ENCODE measurements at regions not wholly inside any gene's neighbourhood (a gene's known extent, or its start where the extent isn't known, plus 50 kb on each side); places are given as distances from the start of the nearest gene placed in this dataset.
"Not testable (repeated sequence)": the region's sequence is repeated elsewhere in the genome, so short reads cannot be mapped to it uniquely, and the experiment has no call there.

DNA sequence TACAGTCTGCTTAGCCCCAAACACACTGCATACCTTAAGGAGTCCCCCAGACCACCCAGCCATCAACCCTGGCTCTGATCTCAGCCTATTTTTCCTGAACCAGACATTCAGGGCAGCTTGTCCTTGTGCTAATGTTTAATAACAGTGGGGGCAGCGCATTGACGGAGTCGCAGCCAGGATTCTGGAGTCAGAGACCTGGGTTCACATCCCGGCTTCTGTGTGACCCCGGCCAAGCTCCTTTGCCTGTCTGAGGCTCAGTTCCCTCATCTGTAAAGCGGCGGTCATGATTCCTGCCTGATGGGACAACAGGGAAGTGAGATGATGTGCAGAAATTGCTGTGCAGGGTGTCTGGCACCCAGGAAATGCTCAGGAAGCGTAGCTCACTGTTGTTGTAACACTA, 63.1 kb downstream of the MATN1 start:
- no peak for DNase-seq (ENCODE audit: low spot score)
- intact Hi-C loops (cut with DNase I), result no loop called here
- ATAC-seq, result no peak

DNA sequence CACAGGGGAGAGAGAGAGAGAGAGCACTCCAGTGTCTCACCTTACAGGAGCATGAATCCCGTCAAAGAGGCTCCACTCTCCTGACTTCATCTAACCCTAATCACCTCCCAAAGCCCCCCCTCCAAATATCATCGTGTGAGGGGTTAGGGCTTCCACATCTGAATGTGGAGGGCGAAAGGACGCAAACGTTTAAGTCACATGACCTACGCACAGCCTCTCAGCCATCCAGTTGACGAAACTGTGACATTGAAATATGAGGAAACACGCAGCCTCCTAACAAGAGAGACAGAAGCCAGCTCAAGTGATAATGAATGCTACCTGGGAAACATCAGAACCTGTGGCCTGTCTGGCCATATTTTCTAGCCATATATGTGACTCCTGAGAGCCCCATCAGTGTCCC, 63.7 kb downstream of the MATN1 start:
- DNase-seq (ENCODE audit: low spot score), result no peak
- intact Hi-C loops (cut with DNase I), result loop anchor here (5.0 kb wide), 1 partner anchor 1107 kb away; no protein-coding TSS in a partner anchor
- no peak for ATAC-seq

DNA sequence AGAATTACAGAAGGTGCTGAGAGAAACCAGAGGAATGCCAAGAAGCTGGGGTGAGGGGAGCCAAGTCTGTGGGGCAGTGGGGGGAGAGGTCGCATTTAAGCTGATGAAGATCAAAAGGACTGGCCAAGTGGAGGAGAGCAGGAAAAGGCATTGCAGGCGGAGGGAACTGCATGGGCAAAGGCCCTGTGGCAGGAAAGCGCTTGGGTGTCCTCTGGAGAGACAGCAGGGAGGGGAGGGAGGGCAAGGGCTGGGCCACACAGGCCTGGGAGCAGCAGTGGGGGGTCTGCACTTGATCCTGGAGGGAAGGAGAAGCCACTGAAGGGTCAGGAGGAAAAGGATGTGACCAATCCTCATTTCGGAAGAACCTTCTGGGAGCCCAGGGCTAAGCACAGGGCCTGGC, 65.0 kb downstream of the MATN1 start:
- DNase-seq (ENCODE audit: low spot score); ATAC-seq: not testable (repeated sequence)
- intact Hi-C loops (cut with DNase I), result loop anchor here (5.0 kb wide), 1 partner anchor 1106 kb away; no protein-coding TSS in a partner anchor

DNA sequence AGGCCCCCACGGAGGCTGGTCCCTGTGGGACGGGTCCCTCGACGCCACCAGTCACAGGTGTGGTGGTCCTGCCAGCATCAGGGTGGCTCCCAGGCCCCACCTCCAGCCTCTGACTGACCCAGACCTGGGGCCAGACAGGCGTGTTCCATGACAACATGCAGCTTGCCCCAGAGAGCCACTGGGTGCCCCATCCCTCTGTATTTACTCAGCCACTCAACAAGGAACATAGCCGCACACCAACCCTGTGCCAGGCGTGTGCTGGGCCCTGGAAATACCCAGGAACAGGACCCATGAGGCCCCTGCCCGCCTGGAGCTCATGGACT, 65.4 kb downstream of the MATN1 start:
- DNase-seq (ENCODE audit: low spot score) (no peak), ATAC-seq (no peak)
- intact Hi-C loops (cut with DNase I), result loop anchor here (5.0 kb wide), 1 partner anchor 1106 kb away; no protein-coding TSS in a partner anchor

DNA sequence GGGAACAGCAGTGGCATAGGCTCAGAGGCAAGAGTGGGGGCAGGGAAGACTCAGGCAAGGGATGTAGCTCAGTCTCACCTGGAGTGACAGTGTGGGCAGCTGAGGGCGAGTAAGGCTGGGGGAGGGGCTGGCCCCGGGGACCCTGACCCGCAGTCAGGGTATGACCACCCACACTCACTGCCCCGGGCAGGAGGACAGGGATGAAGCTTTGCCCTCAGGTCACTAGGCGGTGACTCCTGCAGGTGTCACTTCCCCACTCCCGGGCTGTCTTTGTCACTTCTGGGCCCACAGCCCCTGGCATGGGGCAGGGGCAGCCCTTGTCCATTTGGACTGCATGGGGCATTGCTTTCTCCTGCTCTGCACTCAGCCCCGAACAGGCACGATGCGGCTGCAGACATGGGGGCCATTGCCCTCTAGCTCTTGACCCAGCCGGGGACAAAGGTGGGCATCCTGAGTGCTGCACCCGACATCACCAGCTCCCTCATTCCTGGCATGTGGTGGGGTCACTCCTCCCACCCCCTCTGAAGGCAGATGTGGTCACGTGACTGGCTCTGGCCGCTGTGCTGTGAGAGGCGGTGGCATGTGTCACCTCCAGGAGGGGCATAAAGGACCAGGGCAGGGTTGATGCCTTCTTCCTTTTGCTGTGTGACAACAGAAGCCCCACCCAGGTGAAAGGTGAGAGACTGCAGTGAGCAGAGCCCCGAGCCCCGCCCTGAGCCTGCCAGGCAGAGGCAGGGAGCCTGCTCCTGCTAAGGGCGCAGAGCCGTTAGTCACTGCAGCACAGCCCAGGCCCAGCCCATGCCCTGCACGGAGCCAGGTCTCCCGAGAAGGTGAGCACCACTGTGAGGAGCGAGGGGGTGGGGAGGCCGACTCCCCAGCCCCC, 66.0 kb downstream of the MATN1 start:
- intact Hi-C loops (cut with DNase I), result loop anchor here (5.0 kb wide), 1 partner anchor 1105 kb away; no protein-coding TSS in a partner anchor
- ATAC-seq, result no peak
- DNase-seq (ENCODE audit: low spot score), result no peak

DNA sequence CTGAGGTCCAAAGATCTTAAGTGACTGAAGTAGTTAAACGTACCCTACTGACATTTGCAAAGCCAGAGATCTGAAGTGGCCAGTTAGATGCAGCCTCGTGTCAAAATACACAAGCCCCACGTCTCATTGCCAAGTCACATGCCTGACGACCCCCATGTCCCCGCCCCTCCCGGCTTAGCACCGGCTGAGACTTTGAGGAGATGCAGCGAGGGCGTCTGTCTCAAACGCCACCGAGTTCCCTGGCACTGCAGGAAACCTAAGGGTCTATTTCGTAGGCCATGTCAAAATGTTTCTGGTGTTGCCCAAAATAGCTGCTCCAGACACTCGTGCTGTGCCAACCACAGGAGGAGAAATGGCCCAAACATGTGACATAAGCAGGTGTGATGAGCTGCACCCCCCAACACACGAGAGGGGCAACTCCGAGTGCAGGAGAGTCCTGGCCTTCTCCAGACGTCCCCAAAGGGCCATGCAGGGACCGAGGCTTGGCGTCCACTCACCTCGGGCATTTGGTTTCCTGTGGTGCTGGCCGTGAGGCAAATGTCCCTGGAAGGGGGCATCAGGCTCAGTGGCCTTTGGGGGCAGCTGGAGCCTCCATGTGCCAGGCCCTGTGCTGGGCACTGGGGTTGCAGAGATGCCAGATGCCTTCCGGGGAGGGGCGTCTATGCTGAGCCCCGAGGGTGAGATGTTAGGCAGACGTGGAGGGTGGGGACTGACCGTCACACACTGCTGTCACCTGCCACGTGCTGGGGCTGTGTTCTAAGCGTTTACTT, 67.0 kb downstream of the MATN1 start:
- ATAC-seq, result no peak
- intact Hi-C loops (cut with DNase I), result loop anchor here (5.0 kb wide), 1 partner anchor 1104 kb away; no protein-coding TSS in a partner anchor
- no peak for DNase-seq (ENCODE audit: low spot score)

DNA sequence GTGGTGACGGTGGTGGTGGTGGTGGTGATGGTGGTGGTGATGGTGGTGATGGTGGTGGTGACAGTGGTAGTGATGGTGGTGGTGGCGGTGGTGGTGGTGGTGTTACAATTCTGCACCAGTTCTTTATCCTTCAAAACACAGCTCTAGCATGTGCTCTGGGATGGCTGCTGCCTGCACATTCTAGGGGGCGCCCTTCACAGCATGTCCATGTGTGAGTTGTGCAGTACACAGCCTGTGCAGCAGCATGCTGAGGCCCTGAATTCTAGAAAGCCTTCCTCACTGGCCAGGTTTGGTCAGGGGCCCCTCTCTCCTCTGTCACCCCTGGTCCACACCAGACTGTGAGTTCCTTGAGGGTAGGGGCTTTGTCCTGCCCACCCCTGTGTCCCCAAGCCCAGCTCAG, 67.7 kb downstream of the MATN1 start:
- intact Hi-C loops (cut with DNase I), result loop anchor here (5.0 kb wide), 1 partner anchor 1103 kb away; no protein-coding TSS in a partner anchor
- DNase-seq (ENCODE audit: low spot score) (no peak), ATAC-seq (no peak)

DNA sequence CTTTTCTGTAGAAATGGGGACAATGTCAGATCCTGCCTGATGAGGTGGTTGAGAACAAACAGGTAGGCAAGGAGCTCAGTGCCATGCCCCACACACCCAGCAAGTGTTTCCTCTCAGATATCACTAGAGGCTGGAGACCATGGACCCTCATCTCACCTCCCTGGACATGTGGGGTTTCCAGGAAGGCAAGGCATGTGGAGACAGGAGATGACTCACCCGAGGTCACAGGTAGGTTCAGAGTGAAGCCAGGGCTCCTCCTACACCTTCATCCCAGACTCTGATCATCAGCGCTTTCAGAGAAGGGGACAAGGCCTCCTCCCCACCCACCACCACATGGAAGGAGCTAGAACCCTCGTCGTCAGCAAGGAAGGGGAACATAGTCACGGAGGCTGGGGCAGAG, 69.2 kb downstream of the MATN1 start:
- intact Hi-C loops (cut with DNase I), result no loop called here
- no peak for DNase-seq (ENCODE audit: low spot score)

DNA sequence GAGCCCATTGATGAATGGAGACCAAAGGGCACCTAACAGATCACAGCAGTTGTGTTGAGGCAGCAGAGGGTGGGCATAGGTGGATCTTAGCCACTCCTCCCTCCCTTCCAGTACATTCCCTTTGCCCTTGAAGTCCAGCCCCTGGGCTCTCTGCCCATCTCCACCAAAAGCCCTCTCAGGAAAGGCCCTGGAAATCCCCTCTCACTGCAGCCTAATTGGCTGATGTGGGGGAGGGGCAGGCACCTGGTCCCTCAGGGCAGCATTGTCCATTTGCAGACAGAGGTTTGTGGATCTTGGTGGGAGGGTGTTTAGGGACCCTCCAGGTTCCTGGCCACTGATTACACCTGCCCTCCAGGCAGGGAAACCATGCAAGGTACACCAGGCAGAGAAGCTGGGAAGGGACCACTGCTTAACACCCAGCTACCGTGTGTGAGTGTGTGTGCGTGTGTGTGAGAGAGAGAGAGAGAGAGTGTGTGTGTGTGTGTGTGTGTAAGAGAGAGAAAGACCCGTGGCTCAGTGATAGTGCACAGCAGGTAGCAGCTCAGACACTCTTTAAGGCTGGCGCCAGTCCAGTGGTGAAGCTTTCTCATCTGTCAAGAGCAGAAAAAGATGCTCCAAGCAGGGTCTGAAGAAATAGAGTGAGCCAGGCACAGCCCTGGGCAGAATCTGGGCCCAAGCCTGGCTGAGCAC, 71.1 kb downstream of the MATN1 start:
- ATAC-seq (no peak), DNase-seq (ENCODE audit: low spot score) (no peak)
- intact Hi-C loops (cut with DNase I), result no loop called here

More for the DNA sequence above, 69.2 kb downstream of the MATN1 start:
- ATAC-seq, result no peak

DNA sequence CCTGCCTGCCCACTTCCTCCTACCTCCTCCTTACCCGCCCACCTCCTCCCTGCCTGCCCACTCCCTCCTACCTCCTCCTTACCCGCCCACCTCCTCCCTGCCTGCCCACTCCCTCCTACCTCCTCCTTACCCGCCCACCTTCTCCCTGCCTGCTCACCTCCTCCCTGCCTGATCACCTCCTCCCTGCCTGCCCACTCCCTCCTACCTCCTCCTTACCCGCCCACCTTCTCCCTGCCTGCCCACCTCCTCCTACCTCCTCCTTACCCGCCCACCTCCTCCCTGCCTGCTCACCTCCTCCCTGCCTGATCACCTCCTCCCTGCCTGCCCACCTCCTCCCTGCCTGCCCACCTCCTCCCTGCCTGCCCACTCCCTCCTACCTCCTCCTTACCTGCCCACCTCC, 72.0 kb downstream of the MATN1 start:
- ATAC-seq; intact Hi-C loops (cut with DNase I); DNase-seq (ENCODE audit: low spot score): not testable (repeated sequence)

DNA sequence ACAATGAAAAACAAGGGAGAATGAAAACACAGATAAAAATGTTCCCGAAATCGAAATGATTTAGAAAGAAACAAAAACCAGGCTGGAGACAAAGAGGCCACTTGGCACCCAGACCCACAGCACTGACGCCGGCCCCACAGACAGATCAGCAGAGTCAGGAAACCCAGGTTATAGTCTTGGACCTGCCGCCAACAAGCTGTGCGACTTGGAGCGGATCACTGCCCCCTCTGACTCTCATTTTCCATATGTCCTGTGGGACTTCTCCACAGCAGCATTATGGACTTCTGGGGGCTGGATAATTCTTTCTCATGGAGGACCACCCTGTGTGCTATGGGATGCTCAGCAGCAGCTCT, 72.4 kb downstream of the MATN1 start:
- intact Hi-C loops (cut with DNase I), result no loop called here
- DNase-seq (ENCODE audit: low spot score) (no peak), ATAC-seq (no peak)

DNA sequence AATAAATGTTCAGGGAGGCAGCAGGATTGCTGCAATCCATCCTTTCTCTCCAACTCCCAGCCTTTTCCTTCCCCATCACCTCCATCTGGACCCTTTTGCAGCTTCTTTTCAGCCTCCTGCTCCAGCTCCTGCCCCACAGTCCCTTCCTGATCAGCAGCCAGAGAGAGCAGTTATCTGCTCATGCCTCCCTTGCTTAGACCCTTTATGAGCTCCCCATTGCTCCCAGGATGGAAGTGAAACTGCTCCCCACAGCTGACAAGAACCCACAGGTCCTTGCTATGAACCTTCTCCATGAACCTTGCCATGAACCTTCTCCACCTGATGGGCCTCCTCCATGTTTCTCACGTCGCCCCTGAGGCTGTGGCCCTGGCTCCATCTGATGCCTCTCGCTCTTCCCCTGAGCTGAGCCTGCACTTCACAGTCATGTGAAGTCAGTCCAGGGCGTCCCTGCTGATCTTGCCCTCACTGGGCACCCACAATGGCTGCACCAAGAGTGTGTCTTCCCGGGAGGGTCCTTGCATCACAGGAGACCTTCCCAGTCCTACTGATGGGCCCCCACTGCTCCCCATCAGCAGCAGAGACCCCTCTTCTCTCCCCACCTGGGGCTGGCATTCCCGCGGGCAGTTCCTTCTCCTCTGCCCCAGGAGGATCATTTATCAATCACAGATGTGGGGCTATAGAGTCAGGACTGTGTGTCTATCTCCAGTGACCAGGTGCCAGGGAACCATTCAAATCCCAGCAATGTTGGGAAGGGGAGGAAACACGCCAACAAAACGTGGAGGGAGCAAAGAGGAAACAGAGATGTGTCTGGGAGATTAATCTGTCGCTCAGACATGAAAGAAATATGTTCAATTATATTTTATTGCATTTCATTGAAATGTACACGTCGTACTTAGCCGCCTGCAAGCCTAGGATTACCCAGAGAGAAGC, 73.1 kb downstream of the MATN1 start:
- intact Hi-C loops (cut with DNase I), result no loop called here
- no peak for DNase-seq (ENCODE audit: low spot score)

DNA sequence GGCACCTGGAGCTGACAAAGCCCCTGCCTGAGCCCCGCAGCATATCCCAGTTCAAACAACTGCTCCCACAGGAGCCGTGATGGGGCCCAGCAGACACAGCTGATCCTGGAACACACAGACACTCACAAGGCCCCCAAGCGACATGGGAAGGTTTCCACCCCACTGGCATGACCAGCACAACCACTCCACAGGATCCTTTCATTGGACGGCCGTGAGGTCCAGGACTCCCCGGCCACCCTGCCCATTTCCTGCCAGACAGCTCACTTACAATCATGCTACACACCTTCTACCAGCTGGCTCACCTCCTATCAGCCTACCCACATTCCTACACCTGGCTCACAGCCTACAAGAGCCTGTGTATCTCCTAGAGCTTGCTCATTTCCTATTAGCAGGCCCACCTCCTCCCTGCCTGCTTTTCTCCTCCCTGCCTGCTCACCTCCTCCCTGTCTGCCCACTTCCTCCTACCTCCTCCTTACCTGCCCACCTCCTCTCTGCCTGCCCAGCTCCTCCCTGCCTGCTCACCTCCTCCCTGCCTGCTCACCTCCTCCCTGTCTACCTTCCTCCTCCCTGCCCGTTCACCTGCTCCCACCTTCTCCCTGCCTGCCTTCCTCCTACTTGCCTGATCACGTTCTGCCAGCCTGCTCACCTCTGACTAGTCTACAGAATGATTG, 73.9 kb downstream of the MATN1 start:
- DNase-seq (ENCODE audit: low spot score), result no peak
- ATAC-seq, result no peak
- intact Hi-C loops (cut with DNase I), result no loop called here

More for the DNA sequence above, 73.1 kb downstream of the MATN1 start:
- ATAC-seq, result no peak

DNA sequence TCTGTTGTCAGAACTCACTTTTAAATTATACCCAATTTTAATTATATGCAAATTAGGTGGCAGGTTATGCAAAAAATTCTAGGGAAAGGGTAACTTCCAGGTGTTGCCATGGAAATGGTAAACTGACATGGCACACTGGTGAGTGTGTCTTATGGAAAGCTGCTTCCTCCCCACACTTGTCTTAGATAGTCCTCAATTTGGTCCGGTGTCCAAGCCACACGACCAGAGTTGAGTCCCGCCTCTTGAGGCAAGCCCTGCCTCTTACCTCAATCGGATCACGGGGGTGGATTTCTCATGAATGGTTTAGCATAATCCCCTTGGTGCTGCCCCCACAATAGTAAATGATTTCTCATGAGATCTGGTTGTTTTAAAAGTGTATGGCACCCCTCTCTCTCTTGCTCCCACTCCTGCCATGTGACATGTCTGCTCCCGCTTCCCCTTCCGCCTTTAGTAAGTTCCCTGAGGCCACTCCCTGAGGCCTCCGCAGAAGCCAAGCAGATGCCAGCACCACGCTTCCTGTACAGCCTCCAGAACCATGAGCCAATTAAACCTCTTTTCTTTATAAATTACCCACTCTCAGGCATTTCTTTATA, 74.9 kb downstream of the MATN1 start:
- ATAC-seq (no peak), DNase-seq (ENCODE audit: low spot score) (no peak)
- intact Hi-C loops (cut with DNase I), result no loop called here

DNA sequence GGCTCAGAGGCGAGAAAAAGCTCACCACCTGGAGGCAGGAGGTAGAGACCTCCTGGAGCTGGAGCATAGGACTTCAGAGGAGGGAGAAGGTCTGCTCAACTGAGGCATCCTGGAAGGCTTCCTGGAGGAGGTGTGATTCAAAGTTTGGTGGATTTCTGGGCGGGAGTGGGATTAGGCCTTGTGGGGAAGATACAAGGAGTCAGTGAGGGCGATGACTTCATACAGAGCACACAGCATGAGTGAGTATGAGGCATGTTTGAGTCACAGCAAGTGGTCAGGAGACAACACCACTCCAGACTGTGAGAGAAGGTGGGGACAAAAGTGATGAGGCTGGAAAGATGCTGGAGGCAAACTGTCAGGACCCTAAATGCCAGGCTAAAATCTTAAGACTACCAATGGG, 77.6 kb downstream of the MATN1 start:
- no peak for DNase-seq (ENCODE audit: low spot score)
- no peak for ATAC-seq
- intact Hi-C loops (cut with DNase I), result no loop called here

DNA sequence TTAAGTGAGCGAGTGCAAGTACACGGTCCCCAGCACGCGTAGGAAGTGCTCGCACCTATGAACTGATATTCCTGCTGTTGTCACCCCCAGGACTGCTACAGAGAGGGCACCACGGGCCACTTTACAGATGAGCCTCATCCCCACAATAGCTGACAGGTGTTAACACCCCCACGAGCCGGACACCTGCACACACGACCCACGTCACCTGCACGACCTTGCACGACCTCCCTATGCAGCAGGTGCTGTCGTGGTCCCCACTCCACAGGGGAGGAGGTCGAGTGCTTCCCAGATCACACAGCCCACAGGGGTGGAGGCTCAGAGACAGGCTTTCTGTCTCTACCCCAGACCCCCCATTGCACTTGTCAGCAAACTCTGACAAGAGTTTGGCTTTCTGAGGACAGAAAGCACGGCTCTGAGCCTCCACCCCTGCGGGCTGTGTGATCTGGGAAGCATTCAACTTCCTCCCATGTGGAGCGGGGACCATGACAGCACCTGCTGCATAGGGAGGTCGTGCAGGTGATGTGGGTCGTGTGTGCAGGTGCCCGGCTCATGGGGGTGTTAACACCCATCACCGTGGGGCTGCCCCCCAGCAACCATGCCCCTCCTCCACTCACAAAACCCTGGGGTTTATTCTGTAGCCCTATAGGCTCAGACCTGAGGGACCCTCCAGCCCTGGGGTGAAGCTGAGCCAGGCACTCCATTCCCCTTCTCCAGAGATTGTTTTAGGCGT, 80.8 kb downstream of the MATN1 start:
- ATAC-seq (no peak), DNase-seq (ENCODE audit: low spot score) (no peak)
- intact Hi-C loops (cut with DNase I), result no loop called here

Measured in sciatic nerve (tissue), 2 donors.